ENCODE measurements at regions not wholly inside any gene's neighbourhood (a gene's known extent, or its start where the extent isn't known, plus 50 kb on each side); places are given as distances from the start of the nearest gene placed in this dataset.

- TF ChIP-seq CTCF (IDR thresholded peaks at IDR 0.05) (no peak), POLR2A (IDR thresholded peaks at IDR 0.05) (no peak)
Measured at GRCh38 chr5:126263591-126264184, 159.5 kb upstream of the GRAMD2B start.
